Endothelial cell of umbilical vein (primary cell): ENCODE measurements at regions not wholly inside any gene's neighbourhood (a gene's known extent, or its start where the extent isn't known, plus 50 kb on each side); places are given as distances from the start of the nearest gene placed in this dataset.

ENCODE experiments used
- BruUV-seq: library from RNA; stranded (reverse); fragments of 400-500 nt; replicated peaks from 2 replicates; lab custom pipeline; 2021; lab: Mats Ljungman, UMichigan
- CTCF ChIA-PET: fragments of 300-600, 350-600 bp; sonication (Branson Sonifier 250); formaldehyde crosslinking; loops from one replicate; lab custom pipeline; 2021; ENCODE audit warnings: antibody characterized with exemption, inconsistent platforms; lab: Charles Lee
- POLR2A ChIA-PET: fragments of 300-600, 350-600 bp; sonication (Branson Sonifier 250); formaldehyde crosslinking; loops from one replicate; lab custom pipeline; 2021; ENCODE audit warnings: antibody characterized with exemption, inconsistent platforms; lab: Charles Lee
- DNase-seq: peaks from one replicate; pipeline ENCODE4 v3.0.0-alpha.2; 2011; ENCODE audit warnings: low read depth, low spot score
- FAIRE-seq: peaks from 2 replicates; lab custom pipeline; 2011; peaks lifted over from hg19 to GRCh38; lab: Jason Lieb, UNC
- H2AFZ ChIP-seq: 2 replicates; pipeline ENCODE4 v1.6.0; 2012; ENCODE audit warnings: low read depth, low read length, control low read depth, inconsistent platforms
- H3K27ac ChIP-seq: 2 replicates; pipeline ENCODE4 v1.5.1; 2011; ENCODE audit warnings: low read depth, mild to moderate bottlenecking, control low read depth, low read length, moderate library complexity; ENCODE audit not compliant: insufficient read depth
- H3K27me3 ChIP-seq, 2 experiments: 2 replicates each; pipeline versions ENCODE4 v1.6.0 to v1.6.1; 2011; ENCODE audit warnings: low read length in 2 of 2, mixed read lengths in 1 of 2; ENCODE audit not compliant: control insufficient read depth in 2 of 2, insufficient read depth in 2 of 2
- H3K36me3 ChIP-seq, 2 experiments: 2 replicates in 1 of 2; 3 replicates in 1 of 2; pipeline ENCODE4 v1.5.1; 2011; ENCODE audit warnings: low read length in 2 of 2, mild to moderate bottlenecking in 1 of 2, moderate library complexity in 1 of 2; ENCODE audit not compliant: control insufficient read depth in 2 of 2, insufficient read depth in 2 of 2; ENCODE audit errors: extremely low read depth in 1 of 2
- H3K4me1 ChIP-seq: 3 replicates; pipeline ENCODE4 v1.5.1; 2011; ENCODE audit warnings: mild to moderate bottlenecking, low read length; ENCODE audit not compliant: control insufficient read depth, insufficient read depth; ENCODE audit errors: extremely low read depth
- H3K4me2 ChIP-seq: 2 replicates; pipeline ENCODE4 v1.6.1; 2011; ENCODE audit warnings: low read length, control low read depth, mixed read lengths; ENCODE audit not compliant: insufficient read depth
- H3K4me3 ChIP-seq, 3 experiments: fragments of 200-600 bp in 1 of 3; sonication (generic), shearing (Covaris generic) in 1 of 3; replicated peaks in 1 of 3; 2 replicates each; pipeline ENCODE4 v1.5.1; 2011 to 2016; ENCODE audit warnings: control low read depth in 3 of 3, low read length in 3 of 3, mild to moderate bottlenecking in 2 of 3, inconsistent platforms in 1 of 3, low read depth in 1 of 3, moderate library complexity in 1 of 3; ENCODE audit not compliant: insufficient read depth in 1 of 3
- H3K79me2 ChIP-seq: 2 replicates; pipeline ENCODE4 v1.6.0; 2012; ENCODE audit warnings: low read length, inconsistent platforms; ENCODE audit not compliant: control insufficient read depth, insufficient read depth
- H3K9ac ChIP-seq: replicated peaks from 2 replicates; pipeline ENCODE3; 2011; ENCODE audit warnings: low read length, control low read depth; ENCODE audit not compliant: insufficient read depth; ENCODE audit errors: extremely low read depth
- H3K9me1 ChIP-seq: replicated peaks from 3 replicates; pipeline ENCODE4 v1.6.0; 2011; ENCODE audit warnings: mild to moderate bottlenecking, low read length; ENCODE audit not compliant: control insufficient read depth, insufficient read depth; ENCODE audit errors: extremely low read depth
- H3K9me3 ChIP-seq: replicated peaks from 2 replicates; pipeline ENCODE4 v1.5.1; 2012; ENCODE audit warnings: low read length, inconsistent platforms; ENCODE audit not compliant: control insufficient read depth, insufficient read depth
- H4K20me1 ChIP-seq: replicated peaks from 2 replicates; pipeline ENCODE3; 2011; ENCODE audit warnings: mild to moderate bottlenecking, low read length; ENCODE audit not compliant: control insufficient read depth, insufficient read depth; ENCODE audit errors: extremely low read depth
- EZH2 ChIP-seq: IDR thresholded peaks from 2 replicates; pipeline ENCODE4 v1.6.1; 2012; ENCODE audit warnings: borderline replicate concordance, low read depth, mild to moderate bottlenecking, moderate library complexity, low read length, inconsistent platforms; ENCODE audit not compliant: severe bottlenecking
- FOS ChIP-seq: IDR thresholded peaks from 2 replicates; pipeline ENCODE4 v1.6.1; 2011; ENCODE audit warnings: mild to moderate bottlenecking, low read length, moderate library complexity, borderline replicate concordance; ENCODE audit not compliant: insufficient read depth
- JUN ChIP-seq: IDR thresholded peaks from 2 replicates; pipeline ENCODE4 v1.6.1; 2011; ENCODE audit warnings: borderline replicate concordance, low read depth; ENCODE audit not compliant: insufficient read length, insufficient read depth
- MAX ChIP-seq: IDR thresholded peaks from 2 replicates; pipeline ENCODE4 v1.6.1; 2011; ENCODE audit not compliant: insufficient read depth, insufficient read length
- MYC ChIP-seq: IDR thresholded peaks from one replicate; pipeline ENCODE4 v1.6.1; 2011; ENCODE audit warnings: mild to moderate bottlenecking, low read depth, low read length
- POLR2A ChIP-seq: IDR thresholded peaks from 2 replicates; pipeline ENCODE4 v1.6.1; 2012; ENCODE audit warnings: low read depth, mild to moderate bottlenecking, control low read depth, low read length
- POLR2AphosphoS5 ChIP-seq: IDR thresholded peaks from 2 replicates; pipeline ENCODE4 v1.6.1; 2012; ENCODE audit warnings: low read depth, mild to moderate bottlenecking, control low read depth, low read length, moderate library complexity; ENCODE audit not compliant: insufficient read depth
- dilution Hi-C: fragments of 300-500 bp; cut with MboI; formaldehyde crosslinking; loops from one replicate; pipeline ENCODE4 v1.15.0; 2019; ENCODE audit warnings: low sequenced_read_pairs; ENCODE audit not compliant: extremely low pct_ligation_motif_present
- intact Hi-C: fragments of 100-400 bp; cut with micrococcal nuclease; formaldehyde crosslinking; loops from one replicate; pipeline ENCODE4 v1.10.0; 2022
- TF ChIP-seq, protein P1 (sequence below), 2 donors: IDR thresholded peaks; 1 replicate in 1 of 2; 2 replicates in 1 of 2; pipeline ENCODE4 v1.5.1; 2011; ENCODE audit warnings: low read length in 2 of 2, mild to moderate bottlenecking in 2 of 2, moderate library complexity in 2 of 2, control low read depth in 1 of 2, inconsistent platforms in 1 of 2, low read depth in 1 of 2; ENCODE audit not compliant: insufficient read depth in 1 of 2; ENCODE audit errors: extremely low read depth in 1 of 2

DNA sequence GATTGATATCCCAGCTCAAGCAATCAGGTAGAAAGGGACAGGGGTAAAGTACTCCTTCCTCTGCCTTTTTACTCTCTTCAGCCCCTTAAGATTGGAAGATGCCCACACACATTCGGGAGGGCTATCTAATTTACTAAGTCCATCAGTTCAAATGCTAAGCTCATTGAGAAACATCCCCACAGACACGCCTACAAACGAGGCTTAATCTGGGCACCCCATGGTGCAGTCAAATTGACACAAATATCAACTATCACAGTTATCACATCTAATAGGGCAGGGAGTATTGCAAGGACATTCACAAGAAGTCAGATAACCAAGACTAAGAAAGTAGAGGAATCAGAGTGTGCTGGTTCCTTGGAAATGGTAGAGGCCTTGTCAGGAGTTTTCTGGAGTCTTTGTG is 437.8 kb upstream of the AZI2 start:
- H3K27me3 ChIP-seq, result no peaks in the 10 kb centered on the region
- no peak overlapping the region for H2AFZ ChIP-seq
- no peaks in the 10 kb centered on the region for H3K36me3 ChIP-seq
- H3K4me1 ChIP-seq, result no peaks in the 10 kb centered on the region
- no peaks in the 10 kb centered on the region for H3K9me3 ChIP-seq
- FAIRE-seq (no peak), DNase-seq (no peak)
- TF ChIP-seq, protein P1, sequence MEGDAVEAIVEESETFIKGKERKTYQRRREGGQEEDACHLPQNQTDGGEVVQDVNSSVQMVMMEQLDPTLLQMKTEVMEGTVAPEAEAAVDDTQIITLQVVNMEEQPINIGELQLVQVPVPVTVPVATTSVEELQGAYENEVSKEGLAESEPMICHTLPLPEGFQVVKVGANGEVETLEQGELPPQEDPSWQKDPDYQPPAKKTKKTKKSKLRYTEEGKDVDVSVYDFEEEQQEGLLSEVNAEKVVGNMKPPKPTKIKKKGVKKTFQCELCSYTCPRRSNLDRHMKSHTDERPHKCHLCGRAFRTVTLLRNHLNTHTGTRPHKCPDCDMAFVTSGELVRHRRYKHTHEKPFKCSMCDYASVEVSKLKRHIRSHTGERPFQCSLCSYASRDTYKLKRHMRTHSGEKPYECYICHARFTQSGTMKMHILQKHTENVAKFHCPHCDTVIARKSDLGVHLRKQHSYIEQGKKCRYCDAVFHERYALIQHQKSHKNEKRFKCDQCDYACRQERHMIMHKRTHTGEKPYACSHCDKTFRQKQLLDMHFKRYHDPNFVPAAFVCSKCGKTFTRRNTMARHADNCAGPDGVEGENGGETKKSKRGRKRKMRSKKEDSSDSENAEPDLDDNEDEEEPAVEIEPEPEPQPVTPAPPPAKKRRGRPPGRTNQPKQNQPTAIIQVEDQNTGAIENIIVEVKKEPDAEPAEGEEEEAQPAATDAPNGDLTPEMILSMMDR (IDR thresholded peaks at IDR 0.05; ENCODE audit: extremely low read depth in 1 of 2, insufficient read depth in 1 of 2, low read depth in 1 of 2, low read length in 2 of 2), result no peak
- TF ChIP-seq EZH2 (no peak), JUN (no peak), FOS (no peak), POLR2AphosphoS5 (no peak), MYC (no peak), MAX (no peak), POLR2A (no peak)
- H3K4me3 ChIP-seq, result no peak overlapping the region
- ChIA-PET CTCF (no interaction called here), POLR2A (no interaction called here)
- H3K9ac ChIP-seq, result no peak overlapping the region
- BruUV-seq, result no TSS peak
- dilution Hi-C loops, result no loop called here
- no peaks in the 10 kb centered on the region for H4K20me1 ChIP-seq
- intact Hi-C loops, result no loop called here
- H3K79me2 ChIP-seq, result no peaks in the 10 kb centered on the region
- no peak overlapping the region for H3K4me2 ChIP-seq
- H3K27ac ChIP-seq, result no peak overlapping the region
- no peaks in the 10 kb centered on the region for H3K9me1 ChIP-seq
